SKM-1 (cell line): ENCODE measurements at regions not wholly inside any gene's neighbourhood (a gene's known extent, or its start where the extent isn't known, plus 50 kb on each side); places are given as distances from the start of the nearest gene placed in this dataset.

Experiments used
- DNase-seq: peaks from one replicate; lab custom pipeline; 2025; ENCODE audit not compliant: unreplicated experiment; lab: John Stamatoyannopoulos, UW

- no peak for DNase-seq
Measured at GRCh38 chr11:100635194-100635593, 51.9 kb upstream of the ARHGAP42 start.

GRCh38 chr11:100636536-100636935, 50.6 kb upstream of the ARHGAP42 start:
- no peak for DNase-seq
